ENCODE measurements at regions not wholly inside any gene's neighbourhood (a gene's known extent, or its start where the extent isn't known, plus 50 kb on each side); places are given as distances from the start of the nearest gene placed in this dataset.

- no peak for TF ChIP-seq CTCF (IDR thresholded peaks at IDR 0.05; ENCODE audit: extremely low read depth in 1 of 2, insufficient read depth in 1 of 2, low read depth in 1 of 2, low read length in 2 of 2)
- TF ChIP-seq POLR2AphosphoS5 (IDR thresholded peaks at IDR 0.05; ENCODE audit: insufficient read depth, low read depth, low read length): no peak
- TF ChIP-seq, protein P1, sequence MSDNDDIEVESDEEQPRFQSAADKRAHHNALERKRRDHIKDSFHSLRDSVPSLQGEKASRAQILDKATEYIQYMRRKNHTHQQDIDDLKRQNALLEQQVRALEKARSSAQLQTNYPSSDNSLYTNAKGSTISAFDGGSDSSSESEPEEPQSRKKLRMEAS (IDR thresholded peaks at IDR 0.05; ENCODE audit: insufficient read depth, insufficient read length): no peak
- TF ChIP-seq FOS (IDR thresholded peaks at IDR 0.05; ENCODE audit: borderline replicate concordance, insufficient read depth, low read length): no peak
- TF ChIP-seq JUN (IDR thresholded peaks at IDR 0.05; ENCODE audit: borderline replicate concordance, insufficient read depth, insufficient read length, low read depth): no peak
- TF ChIP-seq EZH2 (IDR thresholded peaks at IDR 0.05; ENCODE audit: borderline replicate concordance, low read depth, low read length, severe bottlenecking): no peak
- no peak for TF ChIP-seq GATA2 (IDR thresholded peaks at IDR 0.05; ENCODE audit: insufficient read depth, insufficient read length, low read depth, low read length)
- no peak for TF ChIP-seq POLR2A (IDR thresholded peaks at IDR 0.05; ENCODE audit: low read depth, low read length)
- no peak for TF ChIP-seq MYC (IDR thresholded peaks at IDR 0.05; ENCODE audit: low read depth, low read length)
Observed at GRCh38 chr12:127670796-127671195, 596.2 kb upstream of the TMEM132C start.

Measured in endothelial cell of umbilical vein (primary cell).